ENCODE measurements at regions not wholly inside any gene's neighbourhood (a gene's known extent, or its start where the extent isn't known, plus 50 kb on each side); places are given as distances from the start of the nearest gene placed in this dataset.

DNA sequence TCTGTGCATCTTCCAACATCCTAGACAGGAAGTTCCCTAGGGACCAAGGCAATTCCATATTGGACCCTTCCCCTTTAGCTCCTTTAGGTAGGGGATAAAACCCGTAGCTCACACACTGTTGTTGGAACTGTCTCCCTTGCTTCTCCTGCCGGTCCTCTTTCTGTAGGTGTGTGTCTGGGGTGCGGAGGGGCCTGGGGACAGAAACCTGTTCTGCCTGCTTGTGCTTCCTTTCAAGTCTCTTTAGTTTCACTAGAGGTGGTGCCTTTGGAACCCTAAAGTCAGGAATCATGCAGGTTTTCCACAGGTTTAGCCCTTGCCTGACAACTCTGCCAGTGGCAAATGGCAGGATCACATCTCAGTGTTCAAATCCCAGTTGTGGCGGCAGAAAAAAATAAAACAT is 74.6 kb upstream of the PTGFRN start:
- Mint-ChIP-seq H3K9me3 (ENCODE audit: insufficient read depth) (no peaks in the 10 kb centered on the region), H3K27me3 (peaks cover 5% of the 10 kb centered on the region), H3K27ac (no peak overlapping the region), H3K4me3 (no peak overlapping the region), H3K4me1 (no peaks in the 10 kb centered on the region)
- Histone ChIP-seq H3K4me3 (ENCODE audit: control extremely low read depth in 1 of 5, extremely low read depth in 1 of 5, insufficient read depth in 1 of 5, low read depth in 2 of 5, low read length in 4 of 5) (no peak overlapping the region), H3K9ac (ENCODE audit: low read length) (no peak overlapping the region), H3K4me2 (replicated peaks; ENCODE audit: low read depth, low read length, poor library complexity, severe bottlenecking) (no peak overlapping the region), H3K27ac (ENCODE audit: low read length in 2 of 2) (no peak overlapping the region), H3K4me1 (ENCODE audit: control insufficient read depth in 2 of 2, insufficient read depth in 2 of 2, low read length in 2 of 2) (no peaks in the 10 kb centered on the region), H3K9me3 (ENCODE audit: control extremely low read depth in 1 of 3, control insufficient read depth in 2 of 3, insufficient read depth in 1 of 3, low read length in 2 of 3) (peaks cover 0 to 4% (median 0%) of the 10 kb centered on the region in 3 donors), H4K20me1 (ENCODE audit: control insufficient read depth, insufficient read depth, low read length, poor library complexity, severe bottlenecking) (no peaks in the 10 kb centered on the region), H2AFZ (ENCODE audit: insufficient read depth, low read depth, low read length, poor library complexity, severe bottlenecking) (no peak overlapping the region), H3K36me3 (replicated peaks in 1 of 2; ENCODE audit: control extremely low read depth in 1 of 2, control insufficient read depth in 1 of 2, extremely low read depth in 1 of 2, insufficient read depth in 2 of 2, low read length in 1 of 2) (no peaks in the 10 kb centered on the region), H3K27me3 (replicated peaks in 1 of 4; ENCODE audit: control extremely low read depth in 1 of 4, control insufficient read depth in 3 of 4, insufficient read depth in 4 of 4, low read length in 3 of 4) (peaks cover 0 to 4% (median 0%) of the 10 kb centered on the region in 4 experiments), H3K79me2 (ENCODE audit: control insufficient read depth, insufficient read depth, low read length) (no peaks in the 10 kb centered on the region)
- DNase-seq, result no peak
- intact Hi-C loops (cut with micrococcal nuclease), result no loop called here
- no peak for TF ChIP-seq EZH2 (IDR thresholded peaks at IDR 0.05; ENCODE audit: borderline replicate concordance, insufficient read depth, low read depth, low read length, poor library complexity, severe bottlenecking)
- TF ChIP-seq, protein P1, sequence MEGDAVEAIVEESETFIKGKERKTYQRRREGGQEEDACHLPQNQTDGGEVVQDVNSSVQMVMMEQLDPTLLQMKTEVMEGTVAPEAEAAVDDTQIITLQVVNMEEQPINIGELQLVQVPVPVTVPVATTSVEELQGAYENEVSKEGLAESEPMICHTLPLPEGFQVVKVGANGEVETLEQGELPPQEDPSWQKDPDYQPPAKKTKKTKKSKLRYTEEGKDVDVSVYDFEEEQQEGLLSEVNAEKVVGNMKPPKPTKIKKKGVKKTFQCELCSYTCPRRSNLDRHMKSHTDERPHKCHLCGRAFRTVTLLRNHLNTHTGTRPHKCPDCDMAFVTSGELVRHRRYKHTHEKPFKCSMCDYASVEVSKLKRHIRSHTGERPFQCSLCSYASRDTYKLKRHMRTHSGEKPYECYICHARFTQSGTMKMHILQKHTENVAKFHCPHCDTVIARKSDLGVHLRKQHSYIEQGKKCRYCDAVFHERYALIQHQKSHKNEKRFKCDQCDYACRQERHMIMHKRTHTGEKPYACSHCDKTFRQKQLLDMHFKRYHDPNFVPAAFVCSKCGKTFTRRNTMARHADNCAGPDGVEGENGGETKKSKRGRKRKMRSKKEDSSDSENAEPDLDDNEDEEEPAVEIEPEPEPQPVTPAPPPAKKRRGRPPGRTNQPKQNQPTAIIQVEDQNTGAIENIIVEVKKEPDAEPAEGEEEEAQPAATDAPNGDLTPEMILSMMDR (IDR thresholded peaks at IDR 0.05), result no peak
- no peak for ATAC-seq (ENCODE audit: low read depth)
- 93% methylated on average over 2 of the region's 4 CpGs for WGBS (ENCODE audit: insufficient coverage)
- CTCF ChIA-PET, result no interaction called here
- POLR2A ChIA-PET, result no interaction called here

DNA sequence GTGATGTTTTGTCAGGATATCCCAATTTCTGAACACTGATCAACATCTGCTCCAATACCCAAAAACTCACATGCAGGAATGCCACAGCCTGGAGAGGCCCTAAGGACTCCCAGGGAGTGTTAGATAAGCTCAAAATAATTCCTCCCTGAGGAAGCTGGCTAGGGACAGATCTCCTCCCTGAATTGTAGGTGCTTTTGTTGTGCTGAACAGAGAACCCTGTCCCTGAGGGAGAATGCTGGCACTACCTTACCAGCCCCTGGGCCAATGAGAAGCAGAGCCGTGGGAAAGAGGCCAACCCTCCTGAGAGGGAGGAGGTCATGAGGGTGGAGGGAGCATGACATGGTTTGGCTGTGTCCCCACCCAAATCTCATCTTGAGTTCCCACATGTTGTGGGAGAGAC is 73.6 kb upstream of the PTGFRN start:
- ATAC-seq (ENCODE audit: low read depth), result no peak
- peaks cover 5% of the 10 kb centered on the region for H3K27me3 Mint-ChIP-seq
- no peaks in the 10 kb centered on the region for H3K9me3 Mint-ChIP-seq (ENCODE audit: insufficient read depth)
- POLR2A ChIA-PET, result no interaction called here
- TF ChIP-seq EZH2 (IDR thresholded peaks at IDR 0.05; ENCODE audit: borderline replicate concordance, insufficient read depth, low read depth, low read length, poor library complexity, severe bottlenecking), result no peak
- TF ChIP-seq, protein P1 (IDR thresholded peaks at IDR 0.05), result no peak
- no peak overlapping the region for H2AFZ ChIP-seq (ENCODE audit: insufficient read depth, low read depth, low read length, poor library complexity, severe bottlenecking)
- H3K27ac Mint-ChIP-seq, result no peak overlapping the region
- H3K9ac ChIP-seq (ENCODE audit: low read length), result no peak overlapping the region
- no peaks in the 10 kb centered on the region for H3K79me2 ChIP-seq (ENCODE audit: control insufficient read depth, insufficient read depth, low read length)
- DNase-seq, result no peak
- no peak overlapping the region for H3K4me3 ChIP-seq (ENCODE audit: control extremely low read depth in 1 of 5, extremely low read depth in 1 of 5, insufficient read depth in 1 of 5, low read depth in 2 of 5, low read length in 4 of 5)
- H3K4me2 ChIP-seq (replicated peaks; ENCODE audit: low read depth, low read length, poor library complexity, severe bottlenecking), result no peak overlapping the region
- intact Hi-C loops (cut with micrococcal nuclease), result no loop called here
- H4K20me1 ChIP-seq (ENCODE audit: control insufficient read depth, insufficient read depth, low read length, poor library complexity, severe bottlenecking), result no peaks in the 10 kb centered on the region
- CTCF ChIA-PET, result no interaction called here
- no peak overlapping the region for H3K4me3 Mint-ChIP-seq
- WGBS (ENCODE audit: insufficient coverage), result 100% methylated on average over 1 of the region's 1 CpG
- H3K36me3 ChIP-seq (replicated peaks in 1 of 2; ENCODE audit: control extremely low read depth in 1 of 2, control insufficient read depth in 1 of 2, extremely low read depth in 1 of 2, insufficient read depth in 2 of 2, low read length in 1 of 2), result no peaks in the 10 kb centered on the region
- no peaks in the 10 kb centered on the region for H3K4me1 ChIP-seq (ENCODE audit: control insufficient read depth in 2 of 2, insufficient read depth in 2 of 2, low read length in 2 of 2)
- peaks cover 0 to 4% (median 0%) of the 10 kb centered on the region in 4 experiments for H3K27me3 ChIP-seq (replicated peaks in 1 of 4; ENCODE audit: control extremely low read depth in 1 of 4, control insufficient read depth in 3 of 4, insufficient read depth in 4 of 4, low read length in 3 of 4)
- H3K4me1 Mint-ChIP-seq, result no peaks in the 10 kb centered on the region
- peaks cover 0 to 4% (median 0%) of the 10 kb centered on the region in 3 donors for H3K9me3 ChIP-seq (ENCODE audit: control extremely low read depth in 1 of 3, control insufficient read depth in 2 of 3, insufficient read depth in 1 of 3, low read length in 2 of 3)
- no peak overlapping the region for H3K27ac ChIP-seq (ENCODE audit: low read length in 2 of 2)
